ENCODE measurements at regions not wholly inside any gene's neighbourhood (a gene's known extent, or its start where the extent isn't known, plus 50 kb on each side); places are given as distances from the start of the nearest gene placed in this dataset.
"Not testable (repeated sequence)": the region's sequence is repeated elsewhere in the genome, so short reads cannot be mapped to it uniquely, and the experiment has no call there.

- in situ Hi-C loops (cut with MboI; ENCODE audit: low sequenced_read_pairs, unreplicated experiment): no loop called here
- no peak for TF ChIP-seq CTCF (IDR thresholded peaks at IDR 0.05; ENCODE audit: borderline replicate concordance, control extremely low read depth, extremely low read depth, insufficient read depth, missing control alignments)
- no peak for DNase-seq (ENCODE audit: low spot score)
Observed at GRCh38 chr1:222196288-222196687, 351.6 kb downstream of the HHIPL2 start.

- in situ Hi-C loops (cut with MboI; ENCODE audit: low sequenced_read_pairs, unreplicated experiment): no loop called here
- no peak for DNase-seq (ENCODE audit: low spot score)
- TF ChIP-seq CTCF (IDR thresholded peaks at IDR 0.05; ENCODE audit: borderline replicate concordance, control extremely low read depth, extremely low read depth, insufficient read depth, missing control alignments): no peak
Observed at GRCh38 chr1:222195857-222196256, 352.0 kb downstream of the HHIPL2 start.

- DNase-seq (ENCODE audit: low spot score): no peak
- TF ChIP-seq CTCF (IDR thresholded peaks at IDR 0.05; ENCODE audit: borderline replicate concordance, control extremely low read depth, extremely low read depth, insufficient read depth, missing control alignments): no peak
- in situ Hi-C loops (cut with MboI; ENCODE audit: low sequenced_read_pairs, unreplicated experiment): no loop called here
Observed at GRCh38 chr1:222189218-222189617, 358.7 kb downstream of the HHIPL2 start.

- DNase-seq (ENCODE audit: low spot score): no peak
- in situ Hi-C loops (cut with MboI; ENCODE audit: low sequenced_read_pairs, unreplicated experiment): no loop called here
- TF ChIP-seq CTCF (IDR thresholded peaks at IDR 0.05; ENCODE audit: borderline replicate concordance, control extremely low read depth, extremely low read depth, insufficient read depth, missing control alignments): no peak
Observed at GRCh38 chr1:222187566-222188332, 360.2 kb downstream of the HHIPL2 start.

- no peak for TF ChIP-seq CTCF (IDR thresholded peaks at IDR 0.05; ENCODE audit: borderline replicate concordance, control extremely low read depth, extremely low read depth, insufficient read depth, missing control alignments)
- in situ Hi-C loops (cut with MboI; ENCODE audit: low sequenced_read_pairs, unreplicated experiment): no loop called here
- no peak for DNase-seq (ENCODE audit: low spot score)
Observed at GRCh38 chr1:222182641-222183040, 365.3 kb downstream of the HHIPL2 start.

- no peak for TF ChIP-seq CTCF (IDR thresholded peaks at IDR 0.05; ENCODE audit: borderline replicate concordance, control extremely low read depth, extremely low read depth, insufficient read depth, missing control alignments)
- no peak for DNase-seq (ENCODE audit: low spot score)
- in situ Hi-C loops (cut with MboI; ENCODE audit: low sequenced_read_pairs, unreplicated experiment): no loop called here
Observed at GRCh38 chr1:222181191-222181590, 366.7 kb downstream of the HHIPL2 start.

- in situ Hi-C loops (cut with MboI; ENCODE audit: low sequenced_read_pairs, unreplicated experiment); DNase-seq (ENCODE audit: low spot score): not testable (repeated sequence)
Observed at GRCh38 chr1:222177496-222177895, 370.4 kb downstream of the HHIPL2 start.

Measured in GM13976 (cell line).